Renal cortical epithelial cell (primary cell): ENCODE measurements at regions not wholly inside any gene's neighbourhood (a gene's known extent, or its start where the extent isn't known, plus 50 kb on each side); places are given as distances from the start of the nearest gene placed in this dataset.
"Not testable (repeated sequence)": the region's sequence is repeated elsewhere in the genome, so short reads cannot be mapped to it uniquely, and the experiment has no call there.

ENCODE experiments used
- DNase-seq: peaks from one replicate; pipeline ENCODE4 v3.0.0-alpha.2; 2011; ENCODE audit warnings: low read depth

GRCh38 chr9:63812822-63813221 lies 1472.2 kb downstream of the FOXD4L5 start:
- DNase-seq: not testable (repeated sequence)

DNA sequence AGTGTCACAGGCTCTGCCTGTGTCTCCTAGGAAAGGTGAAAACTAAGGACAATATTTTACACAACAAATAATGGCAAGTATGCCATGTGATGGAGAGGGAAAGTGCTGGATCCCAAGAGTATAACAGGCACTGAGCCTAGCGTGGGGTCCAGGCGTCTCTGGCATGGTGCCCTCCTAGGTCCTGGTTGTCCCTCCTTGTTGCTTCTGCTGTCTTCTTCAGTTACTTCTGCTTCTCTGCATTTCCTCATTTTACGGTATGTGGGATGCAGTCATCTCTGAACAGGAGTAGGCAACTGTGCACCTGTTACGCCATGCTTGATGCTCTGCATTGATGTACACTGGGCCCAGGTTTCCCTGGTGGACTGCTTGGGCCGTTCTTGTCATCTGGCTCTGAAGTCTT lies 1480.8 kb downstream of the FOXD4L5 start:
- DNase-seq: not testable (repeated sequence)

DNA sequence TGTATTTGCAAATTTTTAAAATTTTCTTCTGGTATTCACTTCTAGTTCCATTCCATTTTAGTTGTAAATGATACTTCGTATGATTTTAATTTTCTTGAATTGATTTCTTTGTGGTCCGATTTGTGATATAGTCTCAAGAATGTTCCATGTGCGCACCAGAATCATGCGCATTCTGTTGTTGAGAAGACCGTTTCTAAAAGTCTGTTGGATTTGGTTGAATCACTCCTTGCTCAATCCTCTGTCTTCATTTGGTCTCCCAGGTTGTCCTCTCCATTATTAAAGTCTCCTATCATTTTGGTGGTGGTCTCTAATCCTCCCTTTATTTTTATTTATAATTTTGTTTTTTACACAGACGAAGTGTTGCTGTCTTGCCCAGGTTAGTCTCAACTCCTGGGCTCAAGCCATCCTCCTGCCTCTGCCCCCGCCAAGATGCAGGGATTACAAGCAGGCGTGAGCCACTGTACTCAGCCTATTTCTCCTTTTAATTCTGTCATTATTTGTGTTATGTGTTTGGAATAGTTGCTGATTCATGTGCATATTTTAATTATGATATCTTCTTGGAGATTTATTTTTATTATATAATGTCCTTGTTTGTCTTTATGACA lies 1490.8 kb downstream of the FOXD4L5 start:
- DNase-seq: not testable (repeated sequence)

- not testable (repeated sequence) for DNase-seq
Observed at GRCh38 chr9:63787454-63787853, 1497.6 kb downstream of the FOXD4L5 start.

DNA sequence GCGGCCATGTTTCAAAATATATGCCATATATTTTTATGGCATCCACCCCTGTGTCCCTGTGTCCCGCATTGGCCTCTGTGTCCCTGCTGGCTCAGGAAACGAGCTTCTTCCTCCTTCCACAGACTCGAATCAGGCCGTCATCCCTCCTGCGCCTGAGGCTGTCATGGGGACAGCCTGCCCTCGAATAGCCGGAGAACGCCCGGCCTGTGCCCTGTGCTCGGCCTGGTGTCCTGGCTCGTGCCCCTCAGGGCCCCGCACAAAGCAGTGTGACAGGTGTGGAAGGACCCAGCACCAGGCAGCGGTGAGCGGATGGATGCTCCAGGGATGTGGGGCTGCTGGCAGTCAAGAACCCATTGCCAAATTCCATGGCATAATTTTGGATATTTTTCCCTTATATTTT lies 1500.0 kb downstream of the FOXD4L5 start:
- not testable (repeated sequence) for DNase-seq

GRCh38 chr9:63784421-63784820 lies 1500.6 kb downstream of the FOXD4L5 start:
- DNase-seq: not testable (repeated sequence)

- DNase-seq: not testable (repeated sequence)
Observed at GRCh38 chr9:63781817-63782439, 1503.1 kb downstream of the FOXD4L5 start.

- not testable (repeated sequence) for DNase-seq
Observed at GRCh38 chr9:63781390-63781789, 1503.6 kb downstream of the FOXD4L5 start.

GRCh38 chr9:63776220-63776619 lies 1508.8 kb downstream of the FOXD4L5 start:
- DNase-seq: not testable (repeated sequence)

- not testable (repeated sequence) for DNase-seq
Observed at GRCh38 chr9:63775092-63775426, 1510.0 kb downstream of the FOXD4L5 start.

DNA sequence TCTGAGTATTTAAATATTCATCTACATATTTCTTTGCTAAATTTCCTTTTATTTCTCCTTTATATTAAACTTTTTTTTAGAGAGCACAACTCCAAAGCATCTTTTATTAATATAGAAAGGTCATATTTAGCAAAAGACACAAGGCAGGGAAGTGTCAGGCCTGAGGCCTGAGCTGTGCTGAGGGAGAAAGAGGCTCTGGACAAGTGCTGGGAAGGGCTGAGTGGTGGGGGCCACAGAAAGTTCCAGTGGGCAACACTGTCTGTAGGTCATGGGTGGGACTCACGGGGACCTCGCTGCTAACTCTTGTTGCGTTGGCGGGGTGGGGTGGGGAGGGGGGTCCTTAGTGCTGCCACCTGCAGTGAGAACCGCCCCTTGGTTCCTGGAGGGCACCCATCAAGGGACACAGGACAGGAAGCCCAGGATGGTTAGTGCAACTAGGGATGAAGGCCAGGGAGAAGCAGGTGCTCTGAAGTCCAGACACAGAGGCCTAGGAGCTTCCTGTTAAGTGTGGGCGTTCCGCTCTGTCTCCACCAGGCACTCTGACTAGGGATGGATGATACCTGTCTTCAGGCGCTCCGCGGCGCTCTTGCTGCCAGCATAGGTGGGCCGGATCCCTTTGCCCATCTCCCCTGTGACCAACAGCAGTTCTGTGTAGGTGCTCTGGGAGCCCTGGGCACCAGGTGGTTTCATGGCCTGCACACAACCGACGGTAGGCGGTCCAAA lies 1510.5 kb downstream of the FOXD4L5 start:
- DNase-seq: not testable (repeated sequence)

- not testable (repeated sequence) for DNase-seq
Observed at GRCh38 chr9:63762230-63762629, 1522.8 kb downstream of the FOXD4L5 start.

DNA sequence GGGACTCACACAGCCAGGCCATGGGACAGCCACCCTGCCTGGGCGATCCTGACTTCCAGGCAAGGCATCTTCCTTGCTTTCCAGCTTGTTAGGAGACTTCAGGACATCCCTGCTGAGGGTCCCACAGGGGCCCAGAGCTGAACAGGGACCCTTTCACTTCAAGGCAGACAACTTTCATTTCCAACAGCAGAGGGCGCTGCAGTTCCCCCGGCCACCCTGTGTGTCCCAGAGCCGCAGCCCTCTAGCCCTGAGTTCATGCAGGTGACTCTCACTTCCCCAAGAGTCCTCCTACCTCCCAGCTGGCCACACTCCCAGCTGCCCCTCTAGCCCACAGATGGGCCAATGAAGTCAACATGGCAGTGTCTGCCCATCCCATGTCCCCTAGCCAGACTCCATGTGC lies 1556.0 kb downstream of the FOXD4L5 start:
- not testable (repeated sequence) for DNase-seq

DNA sequence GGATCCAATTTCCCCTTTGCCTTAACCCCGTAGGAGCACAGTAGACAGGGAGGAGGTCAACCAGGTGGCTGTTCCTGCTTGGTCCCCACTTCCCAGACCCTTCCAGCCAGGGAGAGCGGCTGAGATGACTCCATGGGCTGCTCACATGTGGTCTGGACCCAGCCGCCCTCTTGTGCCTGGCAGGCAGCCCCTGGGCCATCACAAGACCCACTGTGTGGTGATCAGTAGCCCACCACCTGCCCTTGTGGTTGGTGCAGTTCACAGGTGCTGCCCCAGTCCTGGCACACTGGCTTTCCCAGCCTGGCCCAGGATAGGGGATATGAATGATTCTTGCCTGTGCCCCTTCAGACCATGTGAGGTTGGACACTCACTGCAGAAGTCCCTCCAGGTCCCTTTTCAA lies 1556.7 kb downstream of the FOXD4L5 start:
- no peak for DNase-seq

DNA sequence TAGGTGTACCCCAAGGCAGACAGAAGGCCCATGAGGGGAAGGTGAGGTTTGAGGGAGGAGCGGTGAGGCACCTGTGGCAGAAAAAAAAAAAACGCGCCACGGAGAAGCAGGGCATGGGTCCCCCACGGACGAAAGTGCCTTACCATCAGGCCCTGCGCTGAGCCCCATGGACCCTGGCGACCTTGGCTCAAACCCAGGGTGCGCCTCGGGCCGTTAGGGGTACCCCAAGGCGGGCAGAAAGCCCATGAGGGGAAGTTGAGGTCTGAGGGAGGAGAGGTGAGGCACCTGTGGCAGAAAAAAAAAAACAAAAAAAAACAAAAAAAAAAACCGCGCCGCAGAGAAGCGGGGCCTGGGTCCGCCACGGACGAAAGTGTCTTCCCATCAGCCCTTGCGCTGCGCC lies 1576.7 kb downstream of the FOXD4L5 start:
- DNase-seq: not testable (repeated sequence)

DNA sequence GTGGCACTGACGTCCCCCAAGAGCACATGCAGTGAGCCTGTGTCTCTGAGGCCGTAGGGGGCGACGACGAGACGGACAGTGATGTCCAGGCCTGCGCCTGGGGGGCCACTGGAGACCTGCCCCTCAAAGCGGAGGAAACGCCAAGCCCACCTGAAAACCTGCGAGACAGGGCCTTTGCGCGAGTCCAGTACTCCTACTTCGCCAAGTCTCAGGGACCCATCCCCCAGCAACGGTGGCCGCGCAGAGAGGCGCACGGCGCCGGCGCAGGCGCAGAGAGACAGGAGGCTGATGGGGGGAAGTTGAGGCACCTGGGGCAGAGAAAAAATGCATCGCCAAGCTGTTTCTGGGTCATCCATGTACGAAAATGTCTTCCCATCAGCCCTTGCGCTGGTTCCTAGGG lies 1580.6 kb downstream of the FOXD4L5 start:
- not testable (repeated sequence) for DNase-seq

DNA sequence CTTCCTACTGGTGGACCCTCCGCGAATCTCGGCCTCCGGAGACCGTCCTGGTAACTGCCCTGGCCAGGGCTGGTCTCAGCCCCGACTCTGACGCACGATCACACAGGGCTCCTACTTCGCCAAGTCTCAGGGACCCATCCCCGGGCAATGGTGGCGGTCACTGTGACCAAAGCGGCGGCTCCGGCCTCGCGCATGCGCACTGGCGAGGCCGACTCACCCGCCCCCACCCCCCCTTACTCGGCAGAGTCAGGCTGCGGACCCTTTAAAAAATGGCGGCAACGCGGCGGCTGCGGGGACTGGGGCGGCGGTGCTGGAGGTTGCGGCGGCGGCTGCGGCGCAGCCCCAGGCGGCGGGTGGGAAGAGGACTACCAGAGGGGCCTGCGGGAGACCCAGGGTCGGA lies 1581.3 kb downstream of the FOXD4L5 start:
- DNase-seq: not testable (repeated sequence)

DNA sequence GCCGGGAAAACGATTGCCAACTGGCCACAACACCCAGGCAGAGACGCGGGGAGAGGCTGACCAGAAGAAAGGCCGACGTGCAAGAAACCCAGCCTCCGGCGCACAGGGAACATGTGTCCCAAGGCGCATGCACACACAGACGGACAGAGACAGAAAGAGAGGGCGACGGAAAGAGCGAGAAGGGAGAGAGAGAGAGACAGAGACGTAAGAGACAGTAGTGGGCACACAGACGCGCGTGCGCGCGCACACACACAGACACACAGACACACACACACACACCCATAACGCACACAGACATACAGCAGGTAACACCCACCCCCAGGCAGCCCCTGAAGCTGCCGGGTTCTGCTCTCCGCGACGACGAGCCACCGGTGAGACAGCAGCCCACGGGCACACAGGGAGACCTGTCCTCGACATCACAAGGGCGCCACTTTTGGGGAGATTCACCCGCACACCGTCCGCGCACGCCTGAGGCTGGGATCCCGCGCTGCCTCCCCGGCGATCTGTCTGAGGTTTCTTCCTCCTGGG lies 1581.8 kb downstream of the FOXD4L5 start:
- not testable (repeated sequence) for DNase-seq
